Kidney (tissue), 13 donors: ENCODE measurements at regions not wholly inside any gene's neighbourhood (a gene's known extent, or its start where the extent isn't known, plus 50 kb on each side); places are given as distances from the start of the nearest gene placed in this dataset.

Experiments used
- DNase-seq, 5 donors: peaks; one replicate each; pipeline ENCODE4 v3.0.0-alpha.2; 2013 to 2020
- FAIRE-seq: peaks from 2 replicates; lab custom pipeline; 2012; peaks lifted over from hg19 to GRCh38; lab: Jason Lieb, UNC
- H3K27ac ChIP-seq, 2 donors: one replicate each; pipeline ENCODE4 v1.7.0; 2013; ENCODE audit warnings: low read depth in 2 of 2, low read length in 2 of 2, inconsistent platforms in 1 of 2
- H3K27me3 ChIP-seq: one replicate; pipeline ENCODE4 v1.7.1; 2013; ENCODE audit warnings: low read length, inconsistent platforms; ENCODE audit not compliant: control insufficient read depth, insufficient read depth
- H3K36me3 ChIP-seq, 3 donors: one replicate each; pipeline versions ENCODE4 v1.7.0 to v1.7.1; 2013; ENCODE audit warnings: low read length in 3 of 3, control low read depth in 1 of 3, inconsistent platforms in 1 of 3; ENCODE audit not compliant: insufficient read depth in 3 of 3, control insufficient read depth in 2 of 3
- H3K4me1 ChIP-seq, 3 donors: one replicate each; pipeline versions ENCODE4 v1.7.0 to v1.7.1; 2013; ENCODE audit warnings: low read length in 3 of 3, inconsistent platforms in 1 of 3, low read depth in 1 of 3; ENCODE audit not compliant: control insufficient read depth in 2 of 3, insufficient read depth in 2 of 3
- H3K4me3 ChIP-seq, 3 donors: one replicate each; pipeline versions ENCODE4 v1.7.0 to v1.8.1; 2013; ENCODE audit warnings: low read length in 3 of 3, control low read depth in 1 of 3, inconsistent platforms in 1 of 3
- H3K9ac ChIP-seq, 3 donors: one replicate each; pipeline versions ENCODE4 v1.7.0 to v1.7.1; 2013; ENCODE audit warnings: low read length in 3 of 3, control low read depth in 1 of 3, inconsistent platforms in 1 of 3
- H3K9me3 ChIP-seq, 3 donors: one replicate each; pipeline versions ENCODE4 v1.7.0 to v1.7.1; 2013; ENCODE audit warnings: low read length in 3 of 3, control low read depth in 1 of 3, inconsistent platforms in 1 of 3; ENCODE audit not compliant: control insufficient read depth in 2 of 3, insufficient read depth in 1 of 3
- CTCF ChIP-seq: IDR thresholded peaks from 3 replicates; pipeline ENCODE4 v1.5.1; 2012; ENCODE audit warnings: mild to moderate bottlenecking, moderate library complexity, borderline replicate concordance; ENCODE audit not compliant: insufficient read depth; ENCODE audit errors: extremely low read depth
- intact Hi-C: fragments of 100-400 bp; cut with DNase I; formaldehyde crosslinking; loops from one replicate; pipeline ENCODE4 v1.11.1; 2022
- donor health status: control.
- donor health status: control.
- donor health status: control.
- donor health status: control.
- donor health status: control.
- donor health status: DM: yes; HTN: yes; CAD: no.
- donor health status: Normal renal cell carcinoma (clear cell type).

DNA sequence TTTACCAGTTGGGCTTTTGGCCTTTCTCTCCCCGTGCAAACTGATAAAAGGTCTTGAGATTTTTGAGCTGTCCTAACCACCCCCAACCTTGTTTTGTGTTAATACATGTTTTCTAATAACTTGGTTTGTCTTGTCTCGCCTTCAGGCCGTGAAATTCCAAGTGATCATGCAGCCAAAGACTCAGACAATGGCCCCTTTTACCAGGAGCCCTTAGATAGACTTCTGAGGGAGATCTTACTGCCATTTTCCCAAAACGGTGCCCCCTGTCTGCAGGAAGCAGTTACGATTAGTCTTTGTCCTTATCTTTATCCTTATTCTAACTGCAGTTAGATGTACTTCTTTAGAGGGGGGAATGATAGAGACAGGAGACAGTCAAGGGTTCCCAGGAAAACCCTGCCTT is 245.3 kb upstream of the HDX start:
- intact Hi-C loops: no loop called here

GRCh38 chrX:84748965-84749656 is 246.9 kb upstream of the HDX start:
- Histone ChIP-seq H3K27me3 (no peaks in the 10 kb centered on the region), H3K9me3 (no peaks in the 10 kb centered on the region), H3K36me3 (no peaks in the 10 kb centered on the region), H3K4me1 (no peaks in the 10 kb centered on the region), H3K27ac (no peak overlapping the region), H3K4me3 (no peak overlapping the region), H3K9ac (no peak overlapping the region)
- FAIRE-seq (no peak), DNase-seq (no peak)
- no peak for TF ChIP-seq CTCF
- intact Hi-C loops: no loop called here

More for the DNA sequence above, 245.3 kb upstream of the HDX start:
- H3K9me3 ChIP-seq: no peaks in the 10 kb centered on the region
- H3K27ac ChIP-seq: no peak overlapping the region
- no peak for DNase-seq
- H3K36me3 ChIP-seq: no peaks in the 10 kb centered on the region
- TF ChIP-seq CTCF: no peak
- no peak overlapping the region for H3K9ac ChIP-seq
- no peak for FAIRE-seq
- no peaks in the 10 kb centered on the region for H3K27me3 ChIP-seq
- H3K4me3 ChIP-seq: no peak overlapping the region
- H3K4me1 ChIP-seq: no peaks in the 10 kb centered on the region

GRCh38 chrX:84760560-84760959 is 243.1 kb upstream of the APOOL start:
- Histone ChIP-seq H3K9me3 (no peaks in the 10 kb centered on the region), H3K27me3 (no peaks in the 10 kb centered on the region), H3K36me3 (no peaks in the 10 kb centered on the region), H3K27ac (no peak overlapping the region), H3K4me3 (no peak overlapping the region), H3K9ac (no peak overlapping the region), H3K4me1 (no peaks in the 10 kb centered on the region)
- no peak for FAIRE-seq
- intact Hi-C loops: no loop called here
- no peak for TF ChIP-seq CTCF
- DNase-seq: no peak

- TF ChIP-seq CTCF: no peak
- intact Hi-C loops: no loop called here
- H3K36me3 ChIP-seq: no peaks in the 10 kb centered on the region
- FAIRE-seq (no peak), DNase-seq (no peak)
- no peak overlapping the region for H3K9ac ChIP-seq
- H3K4me1 ChIP-seq: no peaks in the 10 kb centered on the region
- H3K27me3 ChIP-seq: no peaks in the 10 kb centered on the region
- H3K4me3 ChIP-seq: no peak overlapping the region
- no peak overlapping the region for H3K27ac ChIP-seq
- no peaks in the 10 kb centered on the region for H3K9me3 ChIP-seq
These were observed 207.4 kb upstream of the APOOL start for GRCh38 chrX:84796321-84796720.
